Head of caudate nucleus (tissue), 42 donors: ENCODE measurements at regions not wholly inside any gene's neighbourhood (a gene's known extent, or its start where the extent isn't known, plus 50 kb on each side); places are given as distances from the start of the nearest gene placed in this dataset.

ENCODE experiments used
- DNase-seq, 42 donors: peaks; one replicate each; pipeline versions ENCODE4 v3.0.0 to v3.0.0-alpha.2; 2020 to 2021; ENCODE audit warnings: mixed read lengths in 7 of 42
- intact Hi-C: fragments of 100-400 bp; cut with DNase I; formaldehyde crosslinking; loops from one replicate; pipeline ENCODE4 v1.15.0; 2022

- no peak for DNase-seq
- intact Hi-C loops: no loop called here
These were observed 493.7 kb downstream of the ETS1 start for GRCh38 chr11:128093689-128094088.

GRCh38 chr11:128089962-128090361 lies 497.4 kb downstream of the ETS1 start:
- intact Hi-C loops: no loop called here
- DNase-seq: no peak

- intact Hi-C loops: no loop called here
- DNase-seq: no peak
These were observed 500.6 kb downstream of the ETS1 start for GRCh38 chr11:128086794-128087193.

- no peak for DNase-seq
- intact Hi-C loops: no loop called here
These were observed 502.1 kb downstream of the ETS1 start for GRCh38 chr11:128085276-128085675.

GRCh38 chr11:128082574-128082973 lies 504.8 kb downstream of the ETS1 start:
- intact Hi-C loops: no loop called here
- no peak for DNase-seq

GRCh38 chr11:128069665-128070064 lies 517.7 kb downstream of the ETS1 start:
- intact Hi-C loops: no loop called here
- DNase-seq: no peak

- intact Hi-C loops: no loop called here
- DNase-seq: no peak
These were observed 519.6 kb downstream of the ETS1 start for GRCh38 chr11:128067780-128068179.

GRCh38 chr11:128066399-128066798 lies 521.0 kb downstream of the ETS1 start:
- intact Hi-C loops: no loop called here
- no peak for DNase-seq

- intact Hi-C loops: no loop called here
- DNase-seq: no peak
These were observed 526.0 kb downstream of the ETS1 start for GRCh38 chr11:128061281-128061871.

GRCh38 chr11:128058580-128059208 lies 528.7 kb downstream of the ETS1 start:
- intact Hi-C loops: no loop called here
- DNase-seq: no peak

GRCh38 chr11:128057786-128058395 lies 529.5 kb downstream of the ETS1 start:
- intact Hi-C loops: no loop called here
- DNase-seq: no peak

GRCh38 chr11:128055576-128056217 lies 531.7 kb downstream of the ETS1 start:
- intact Hi-C loops: no loop called here
- no peak for DNase-seq

GRCh38 chr11:128053981-128054931 lies 533.1 kb downstream of the ETS1 start:
- DNase-seq: no peak
- intact Hi-C loops: no loop called here

- DNase-seq: no peak
- intact Hi-C loops: no loop called here
These were observed 534.3 kb downstream of the ETS1 start for GRCh38 chr11:128052912-128053641.

- DNase-seq: no peak
- intact Hi-C loops: no loop called here
These were observed 539.2 kb downstream of the ETS1 start for GRCh38 chr11:128048121-128048520.

GRCh38 chr11:128047026-128047425 lies 540.3 kb downstream of the ETS1 start:
- no peak for DNase-seq
- intact Hi-C loops: no loop called here

GRCh38 chr11:128046213-128046612 lies 541.1 kb downstream of the ETS1 start:
- DNase-seq: no peak
- intact Hi-C loops: no loop called here

GRCh38 chr11:128045094-128045725 lies 542.1 kb downstream of the ETS1 start:
- no peak for DNase-seq
- intact Hi-C loops: no loop called here
